ENCODE measurements at regions not wholly inside any gene's neighbourhood (a gene's known extent, or its start where the extent isn't known, plus 50 kb on each side); places are given as distances from the start of the nearest gene placed in this dataset.

DNA sequence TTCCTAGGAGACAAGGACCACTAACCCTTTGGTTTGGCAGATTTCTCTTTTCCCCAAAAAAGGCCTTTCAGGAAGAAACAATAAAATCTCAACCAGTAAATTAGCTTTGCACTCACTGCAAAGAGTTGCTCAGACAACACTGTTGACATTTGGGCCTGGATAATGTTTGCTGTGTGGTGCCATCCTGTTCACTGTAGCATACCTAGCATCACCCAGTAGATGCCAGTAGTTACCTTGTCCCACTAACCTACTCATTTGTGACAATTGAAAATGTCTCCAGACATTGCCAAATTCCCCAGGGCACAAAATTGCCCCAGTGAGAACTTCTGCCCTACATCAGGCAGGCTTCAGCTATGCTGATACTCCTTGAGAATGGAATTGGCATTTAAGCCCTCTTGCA lies 177.0 kb upstream of the ERCC4 start:
- DNase-seq, result no peak

DNA sequence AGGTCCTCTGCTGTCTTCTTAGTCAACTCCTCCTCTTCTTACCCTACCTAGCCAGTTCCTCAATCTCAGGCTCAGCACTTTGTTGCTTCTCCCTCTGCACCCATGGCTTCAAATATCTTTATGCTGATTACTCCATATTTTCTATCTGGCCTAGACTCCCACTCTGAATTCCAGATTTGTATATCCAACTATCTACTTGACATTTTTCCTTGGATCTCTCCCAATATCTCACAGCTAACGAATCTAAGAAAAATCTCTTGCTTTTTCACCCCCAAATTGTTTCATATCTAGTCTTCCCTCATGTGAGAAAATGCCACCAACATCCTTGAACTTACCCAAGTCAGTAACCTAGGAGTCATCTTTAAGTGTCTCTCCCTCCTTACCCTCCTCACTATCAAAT lies 176.4 kb upstream of the ERCC4 start:
- no peak for DNase-seq

DNA sequence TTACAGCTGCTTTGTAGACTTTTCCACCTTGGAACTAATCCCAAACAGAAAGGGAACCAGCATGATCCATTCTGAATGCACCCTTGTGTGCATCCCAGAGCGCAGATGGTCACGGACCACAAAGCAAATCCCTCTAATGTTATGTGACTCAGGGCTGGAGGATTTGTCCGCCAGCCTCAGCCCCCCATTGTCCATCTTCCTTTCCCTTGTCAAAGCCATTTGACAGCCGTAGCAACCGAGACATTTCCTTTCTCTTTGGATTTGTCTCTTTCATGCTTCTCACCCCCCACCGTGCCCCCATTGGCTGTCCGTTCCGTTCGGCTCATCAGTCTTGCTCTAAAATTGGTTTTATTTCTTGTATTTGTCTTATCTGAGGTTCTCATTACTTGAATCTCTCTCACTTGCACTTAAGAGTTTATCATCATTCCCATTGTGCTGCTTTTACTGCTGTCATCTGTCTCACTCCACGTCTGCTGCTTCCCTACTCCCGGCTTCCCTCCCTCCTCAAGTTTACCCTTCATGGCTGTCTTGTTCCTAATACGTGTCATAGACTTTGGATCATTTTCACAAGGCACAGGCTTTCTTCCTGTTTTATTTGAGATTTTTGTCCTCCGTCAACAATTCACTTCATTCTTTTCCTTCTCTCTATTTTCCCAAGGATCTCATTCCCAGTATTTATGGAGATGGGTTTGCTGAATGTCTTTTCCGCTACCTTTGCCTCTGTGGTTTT lies 163.4 kb upstream of the ERCC4 start:
- no peak for DNase-seq

DNA sequence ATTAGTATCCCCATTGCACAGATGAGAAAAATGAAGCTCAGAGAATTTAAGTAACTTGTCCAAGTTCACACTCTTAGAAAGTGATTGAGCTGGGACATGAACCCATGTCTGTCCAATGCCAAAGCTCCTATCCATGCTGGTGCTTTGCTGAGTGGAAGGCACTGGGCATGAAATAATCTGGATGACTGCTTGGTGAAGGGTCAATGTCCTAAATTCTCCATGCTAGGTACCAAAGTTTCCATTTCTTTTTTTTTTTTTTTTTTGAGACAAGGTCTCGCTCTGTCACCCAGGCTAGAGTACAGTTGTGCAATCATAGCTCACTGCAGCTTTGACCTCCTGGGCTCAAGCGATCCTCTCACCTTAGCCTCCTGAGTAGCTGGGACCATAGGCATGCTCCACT lies 153.6 kb upstream of the ERCC4 start:
- no peak for DNase-seq

DNA sequence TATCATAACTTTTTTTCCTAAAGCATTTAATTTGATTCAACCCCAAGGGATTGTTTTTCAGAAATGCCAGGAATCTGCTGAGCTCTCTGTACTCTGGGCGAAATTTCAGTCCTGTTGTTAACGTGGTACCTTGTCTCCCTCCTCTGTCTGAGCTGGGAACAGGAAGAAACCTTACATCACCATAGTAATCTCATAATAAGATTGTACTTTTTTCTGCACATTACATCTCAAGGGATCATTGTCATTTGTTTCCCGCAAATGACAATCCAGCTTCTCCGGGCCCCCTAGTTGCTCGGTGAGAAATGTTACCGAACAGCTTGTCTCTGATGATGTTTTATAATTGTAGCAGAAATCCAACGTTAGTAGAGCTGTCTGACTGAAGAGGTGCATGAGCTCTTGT lies 152.7 kb upstream of the ERCC4 start:
- no peak for DNase-seq

DNA sequence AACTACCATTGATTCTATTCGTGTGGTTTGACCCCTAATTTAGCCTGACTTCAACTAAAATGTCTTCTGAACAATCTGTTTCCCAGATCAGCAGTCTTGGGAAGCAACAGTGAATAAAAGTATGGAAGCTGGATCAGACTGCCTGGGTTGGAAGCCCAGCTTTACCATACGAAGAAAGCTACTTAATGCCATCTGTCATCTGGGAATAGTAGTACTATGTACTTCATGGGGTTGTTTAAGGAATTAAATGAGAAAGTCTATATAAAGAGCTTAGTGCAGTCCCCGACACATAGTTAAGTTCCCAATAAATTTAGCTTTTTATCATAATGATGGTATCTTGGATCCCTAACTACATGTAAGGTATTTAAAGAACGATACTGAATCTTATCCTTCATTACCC lies 151.5 kb upstream of the ERCC4 start:
- no peak for DNase-seq

DNA sequence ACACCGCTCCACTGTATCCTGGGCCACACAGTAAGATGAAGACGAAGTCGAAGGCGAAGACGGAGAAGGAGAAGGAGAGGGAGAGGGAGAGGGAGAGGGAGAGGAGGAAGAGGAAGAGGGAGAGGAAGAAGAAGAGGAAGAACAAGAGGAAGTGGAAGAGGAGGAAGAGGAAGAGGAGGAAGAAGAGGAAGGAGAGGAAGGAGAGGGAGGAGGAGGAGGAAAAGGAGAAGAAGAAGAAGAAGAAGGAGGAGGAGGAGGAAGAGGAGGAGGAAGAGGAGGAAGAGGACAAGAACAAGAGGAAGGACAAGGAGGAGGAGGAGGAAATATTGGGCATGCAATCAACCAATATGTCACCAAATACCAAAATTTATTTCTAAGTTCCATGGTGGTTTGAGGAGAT lies 149.5 kb upstream of the ERCC4 start:
- DNase-seq, result no peak

DNA sequence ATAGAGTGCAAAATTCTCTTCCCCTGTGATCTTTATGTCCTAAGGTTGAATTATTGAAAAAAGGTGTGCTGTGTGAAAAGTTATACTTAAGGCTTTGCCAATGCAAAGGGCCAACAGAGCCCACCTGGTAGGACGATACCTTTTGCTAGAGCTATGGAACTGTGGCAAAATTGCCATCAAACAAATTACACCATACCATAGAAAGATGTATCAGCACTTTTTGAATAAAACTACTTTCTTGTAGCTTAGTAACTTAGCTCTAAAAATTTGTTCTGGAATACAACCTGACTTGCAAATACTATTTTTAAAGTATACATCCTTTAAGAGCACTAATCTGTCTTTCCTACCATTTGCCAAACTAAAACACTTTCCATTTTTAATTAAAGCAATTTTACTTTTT lies 147.2 kb upstream of the ERCC4 start:
- no peak for DNase-seq

DNA sequence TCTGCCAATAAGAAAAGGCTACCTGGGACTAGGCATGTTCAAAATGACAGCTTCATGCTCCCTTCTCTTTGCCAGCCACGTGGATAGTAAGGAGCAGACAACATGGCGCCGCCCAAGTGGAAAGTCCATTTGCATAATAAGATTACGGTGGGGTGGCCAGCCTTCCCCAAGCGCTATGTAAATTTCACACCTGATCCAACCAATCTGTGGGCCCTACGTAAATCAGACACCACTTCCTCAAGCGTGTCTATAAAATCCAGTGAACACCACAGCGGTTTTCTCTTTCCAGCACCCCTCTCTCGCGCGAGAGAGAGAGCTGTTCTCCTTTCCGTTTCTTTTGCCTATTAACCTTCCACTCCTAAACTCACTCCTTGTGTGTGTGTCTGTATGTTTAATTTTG lies 140.3 kb upstream of the ERCC4 start:
- DNase-seq, result no peak

DNA sequence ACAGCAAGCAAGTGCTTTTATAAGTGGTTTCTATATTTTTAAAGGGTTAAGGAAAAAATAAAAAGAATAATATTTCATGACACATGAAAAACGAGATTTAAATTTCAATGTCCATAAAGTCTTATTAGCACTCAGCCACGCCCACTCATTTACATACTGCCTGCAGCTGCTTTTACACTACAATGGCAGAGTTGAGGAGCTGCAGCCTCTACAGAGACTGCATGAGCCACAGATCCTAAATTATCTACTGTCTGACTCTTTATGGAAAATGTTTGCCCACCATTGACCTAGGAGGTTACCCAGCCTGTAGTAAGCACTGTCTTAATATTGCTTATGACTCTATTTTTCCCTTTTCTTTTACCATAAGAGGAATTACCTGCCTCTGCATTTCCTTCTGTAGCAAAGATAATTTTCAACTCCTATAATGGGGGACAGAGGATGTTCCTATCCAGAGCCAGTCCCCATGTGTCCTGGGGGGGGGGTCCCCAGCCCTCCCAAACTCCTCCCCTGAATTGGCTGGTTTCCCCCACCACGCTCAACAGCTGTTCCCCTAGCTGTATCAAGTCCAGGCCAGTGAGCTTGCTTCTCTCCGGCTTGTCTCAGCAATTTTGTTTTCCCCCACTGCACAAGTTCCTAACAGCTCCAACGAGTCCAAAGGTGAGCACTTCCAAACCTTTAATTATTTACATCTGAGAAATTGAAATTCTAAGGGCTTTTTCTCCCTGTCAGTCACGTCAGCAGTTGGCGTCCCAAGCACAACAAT lies 139.4 kb upstream of the ERCC4 start:
- no peak for DNase-seq

DNA sequence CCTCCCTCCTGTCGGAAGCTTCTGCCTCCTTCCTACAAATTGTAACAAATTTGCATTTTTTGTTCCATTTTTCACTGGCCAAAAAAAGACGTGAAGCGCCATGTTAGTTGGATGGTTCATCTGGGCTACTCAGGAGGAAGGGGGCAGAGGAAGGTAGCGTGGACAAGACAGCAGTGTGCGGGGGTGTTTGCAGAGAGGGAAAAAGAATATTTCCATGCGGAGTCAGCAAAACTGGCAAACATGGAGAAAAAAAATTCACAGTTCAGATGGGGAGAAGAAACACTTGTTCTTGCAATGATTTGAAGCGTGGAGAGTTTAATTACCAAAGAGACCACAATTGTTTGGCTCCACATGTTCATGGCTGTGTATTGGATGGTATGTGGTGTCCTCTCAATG lies 138.8 kb upstream of the ERCC4 start:
- no peak for DNase-seq

DNA sequence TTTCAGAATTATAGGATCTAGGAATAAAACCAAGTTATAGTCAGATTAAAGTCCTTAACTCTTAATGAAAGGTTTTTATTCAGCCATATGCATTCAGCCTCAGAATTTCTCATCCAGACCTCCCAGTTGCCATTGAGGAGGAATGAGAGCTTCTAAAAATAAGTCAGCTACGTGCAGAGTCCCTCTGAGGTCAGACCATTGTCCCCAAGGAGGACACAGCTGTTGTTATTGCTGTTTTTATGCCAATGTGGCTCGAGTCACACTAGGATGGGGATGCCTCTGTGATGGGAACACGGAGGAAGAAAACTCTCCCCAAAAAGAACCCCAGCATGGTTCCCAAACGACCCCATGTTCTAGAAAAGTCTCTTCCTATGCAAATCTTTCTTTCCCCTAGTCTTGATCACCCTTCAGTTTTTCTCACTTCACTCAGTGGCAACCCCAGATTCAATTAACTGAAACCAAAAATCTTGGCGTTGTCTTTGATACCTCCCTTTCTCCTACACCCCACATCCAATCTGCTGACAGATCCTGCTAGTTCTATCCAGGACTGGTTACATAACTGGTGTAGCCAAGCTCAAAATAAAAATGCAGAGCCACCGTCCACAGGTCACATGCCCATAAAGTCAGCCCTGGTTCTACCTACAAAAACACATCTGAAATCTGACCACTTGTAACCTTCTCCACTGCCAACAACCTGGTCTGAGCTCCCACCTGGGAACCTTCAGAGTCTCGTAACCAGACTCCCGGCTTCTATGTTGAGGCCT lies 138.2 kb upstream of the ERCC4 start:
- DNase-seq, result no peak

DNA sequence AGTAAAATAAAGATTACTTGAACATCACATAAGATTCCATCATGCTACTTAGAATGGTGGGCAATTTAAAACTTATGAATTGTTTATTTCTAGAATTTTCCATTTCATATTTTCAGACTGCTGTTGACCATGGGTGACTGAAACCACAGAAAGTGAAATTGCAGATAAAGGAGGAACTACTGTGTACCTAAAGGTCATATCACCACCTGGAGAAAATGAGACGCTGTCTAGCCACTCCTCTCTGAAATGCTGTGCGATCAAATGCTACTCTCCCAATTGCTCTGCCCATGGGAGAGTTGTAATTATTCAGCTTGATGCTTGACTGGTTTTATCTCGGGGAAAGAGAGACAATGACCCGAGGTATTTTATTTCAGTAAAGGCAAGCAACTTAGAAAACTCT lies 128.9 kb upstream of the ERCC4 start:
- no peak for DNase-seq

DNA sequence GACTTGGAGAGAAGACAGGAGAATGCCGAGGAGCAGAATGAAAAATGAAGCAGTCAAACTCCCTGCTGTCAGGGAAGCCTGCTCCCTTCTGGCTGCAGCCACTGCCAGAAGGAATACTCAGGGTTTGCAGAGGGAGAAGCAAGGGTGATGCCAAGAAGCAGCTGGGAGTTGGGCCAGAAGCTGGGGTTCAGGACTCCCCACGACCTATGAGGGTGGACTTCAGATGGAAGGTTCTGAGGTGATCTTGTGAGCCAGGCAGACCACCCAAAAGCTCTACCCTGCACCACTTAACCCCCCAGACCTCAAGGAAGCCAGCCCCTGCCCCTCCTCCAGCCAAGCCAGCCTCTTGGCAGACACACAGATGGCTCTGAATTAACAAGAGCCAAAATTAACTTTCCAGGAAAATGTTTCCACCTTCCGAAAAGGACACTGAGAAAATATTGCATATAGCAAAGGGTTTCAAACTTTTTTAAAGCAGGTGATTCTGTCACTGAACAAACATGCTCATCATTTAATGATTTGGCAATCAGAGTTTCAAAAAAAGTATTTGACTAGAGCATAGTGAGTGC lies 126.0 kb upstream of the ERCC4 start:
- DNase-seq, result no peak

DNA sequence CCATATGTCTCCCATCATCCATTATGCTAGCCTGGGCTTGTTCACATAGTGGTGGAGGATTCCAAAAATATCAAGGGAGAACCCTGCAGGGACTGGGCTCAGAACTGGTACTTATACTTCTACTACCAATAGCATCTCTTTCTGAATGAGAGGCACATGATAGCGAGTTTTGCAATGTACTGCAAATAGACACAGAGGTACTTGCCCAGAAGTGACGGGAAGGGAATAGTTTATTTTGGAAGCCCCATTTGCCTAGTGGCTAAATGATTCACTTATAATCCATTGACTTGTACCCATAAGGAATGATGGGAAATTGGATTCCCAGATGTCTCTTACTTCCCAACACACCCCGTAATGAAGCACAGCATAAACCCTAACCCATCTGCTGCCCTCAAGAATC lies 124.8 kb upstream of the ERCC4 start:
- DNase-seq, result no peak

DNA sequence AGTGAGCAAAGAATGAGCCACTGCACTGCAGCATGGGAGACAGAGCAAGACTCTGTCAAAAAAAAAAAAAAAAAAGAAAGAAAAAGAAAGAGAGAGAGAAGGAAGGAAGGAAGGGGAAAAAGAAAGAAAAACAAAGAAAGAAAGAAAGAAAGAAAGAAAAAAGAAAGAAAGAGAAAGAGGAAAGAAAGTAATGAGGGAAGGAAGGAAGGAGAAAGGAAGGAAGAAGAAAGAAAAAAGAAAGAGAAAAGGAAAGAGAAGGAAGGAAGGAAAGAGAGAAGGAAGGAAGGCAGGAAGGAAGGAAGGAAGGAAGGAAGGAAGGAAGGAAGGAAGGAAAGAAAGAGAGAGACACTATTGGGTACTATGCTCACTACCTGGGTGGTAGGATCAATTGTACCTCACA lies 122.2 kb upstream of the ERCC4 start:
- DNase-seq, result no peak

DNA sequence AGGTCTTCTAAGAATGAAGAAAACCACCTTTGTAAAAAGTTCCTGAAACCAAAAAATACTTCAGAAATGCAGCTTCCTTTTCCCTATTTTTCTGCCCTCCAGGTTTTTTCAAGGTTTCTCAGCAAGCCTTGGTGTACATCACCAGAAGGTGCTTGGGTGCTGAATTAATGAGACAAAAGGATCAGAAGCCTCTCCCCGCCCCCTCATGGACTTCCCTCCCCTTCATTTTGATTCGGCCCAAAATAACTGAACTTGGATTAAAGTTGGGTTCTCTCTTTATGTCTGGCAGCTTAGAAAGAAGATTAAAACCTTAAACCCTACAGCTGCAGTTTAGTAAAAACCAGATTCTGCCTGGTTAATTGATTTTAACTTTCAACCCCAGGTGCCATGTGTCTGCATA lies 121.7 kb upstream of the ERCC4 start:
- no peak for DNase-seq

DNA sequence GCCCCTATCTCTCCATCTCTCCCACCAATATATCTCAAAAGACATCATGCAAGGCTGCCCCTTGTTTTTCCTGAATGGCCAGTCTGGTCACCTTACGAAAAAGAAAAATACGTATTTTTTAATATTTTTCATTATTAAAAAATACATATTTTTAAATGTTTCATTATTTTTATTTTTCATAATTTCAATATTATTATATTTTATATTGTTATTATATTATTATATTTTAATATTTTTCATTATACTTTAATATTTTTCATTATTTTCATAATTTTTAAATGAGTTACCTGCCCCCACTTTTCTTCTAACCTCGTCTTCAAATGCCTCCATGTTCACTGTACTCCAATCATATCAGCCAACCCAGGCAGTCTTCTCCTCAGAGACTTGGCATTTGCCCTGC lies 116.0 kb upstream of the ERCC4 start:
- no peak for DNase-seq

DNA sequence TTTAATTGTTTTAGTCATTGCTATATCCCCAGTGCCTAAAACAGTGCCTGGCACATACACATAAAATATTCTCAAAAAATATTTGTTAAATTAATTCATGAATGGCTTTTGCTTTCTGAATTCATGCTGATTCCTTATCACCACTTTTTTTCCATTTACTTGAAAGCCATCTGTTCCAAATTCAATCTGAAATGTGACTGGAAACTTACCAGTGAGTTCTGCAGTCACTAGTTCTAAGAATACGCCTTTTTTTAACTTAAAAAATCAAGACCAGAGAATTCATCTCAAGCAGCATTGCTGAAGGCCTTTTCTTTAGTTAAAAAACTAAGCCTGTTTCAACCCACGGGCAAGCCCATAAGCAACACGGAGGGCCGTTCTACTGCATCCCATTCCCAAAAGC lies 114.0 kb upstream of the ERCC4 start:
- DNase-seq, result no peak

DNA sequence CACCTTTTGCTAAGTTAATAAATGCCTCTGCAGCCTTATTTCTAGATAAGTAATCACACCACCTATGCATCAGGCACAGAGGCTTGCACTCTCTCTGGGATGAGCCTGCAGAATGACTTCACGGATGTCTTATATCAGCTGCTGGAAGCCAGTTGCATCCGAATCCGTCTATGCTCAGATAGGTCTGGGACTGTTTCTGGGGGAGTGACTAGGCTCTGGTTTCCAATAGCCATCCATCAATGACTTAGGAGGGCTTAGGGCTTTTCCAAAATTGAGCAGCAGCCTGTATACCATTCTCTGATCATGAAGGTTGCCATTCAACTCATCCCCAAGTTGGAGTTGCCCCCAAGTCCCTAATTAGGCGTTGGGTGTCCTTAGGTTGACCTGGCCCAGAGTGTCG lies 113.3 kb upstream of the ERCC4 start:
- no peak for DNase-seq

DNA sequence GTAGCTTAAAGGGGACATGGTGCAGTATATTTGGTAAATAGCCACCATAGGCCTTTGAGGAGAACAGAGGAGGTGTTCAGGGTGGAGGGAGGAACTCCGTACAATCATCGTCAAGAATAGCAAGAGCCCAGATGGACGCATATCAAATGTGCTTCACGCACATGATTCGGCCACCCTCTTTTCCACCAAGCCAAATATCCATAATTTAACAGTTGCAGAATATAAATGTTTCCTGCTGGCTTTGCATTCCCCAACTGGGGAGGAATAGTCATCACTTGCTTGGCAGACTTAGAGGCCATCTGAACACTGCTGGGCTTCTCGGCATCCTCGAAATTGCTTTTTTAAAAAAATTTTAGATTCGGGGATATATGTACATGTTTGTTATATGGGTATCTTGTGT lies 111.9 kb upstream of the ERCC4 start:
- no peak for DNase-seq

DNA sequence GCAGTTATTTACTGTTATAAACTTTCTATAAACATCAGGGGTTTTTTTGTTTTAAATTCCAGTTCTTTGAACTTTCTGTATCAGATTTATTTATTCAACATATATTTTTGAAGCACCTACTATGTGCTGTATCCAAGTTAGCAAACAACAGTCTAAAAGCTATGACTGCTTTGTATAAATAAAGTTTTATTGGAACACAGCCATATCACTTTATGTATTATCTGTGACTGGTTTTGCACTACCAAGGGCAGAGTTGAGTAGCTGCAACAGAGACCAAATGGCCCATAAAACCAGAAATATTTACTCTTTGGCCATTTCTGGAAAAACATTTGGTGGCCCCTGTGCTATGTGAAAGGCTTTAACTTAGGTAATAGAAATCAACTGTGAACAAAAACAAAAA lies 110.2 kb upstream of the ERCC4 start:
- no peak for DNase-seq

DNA sequence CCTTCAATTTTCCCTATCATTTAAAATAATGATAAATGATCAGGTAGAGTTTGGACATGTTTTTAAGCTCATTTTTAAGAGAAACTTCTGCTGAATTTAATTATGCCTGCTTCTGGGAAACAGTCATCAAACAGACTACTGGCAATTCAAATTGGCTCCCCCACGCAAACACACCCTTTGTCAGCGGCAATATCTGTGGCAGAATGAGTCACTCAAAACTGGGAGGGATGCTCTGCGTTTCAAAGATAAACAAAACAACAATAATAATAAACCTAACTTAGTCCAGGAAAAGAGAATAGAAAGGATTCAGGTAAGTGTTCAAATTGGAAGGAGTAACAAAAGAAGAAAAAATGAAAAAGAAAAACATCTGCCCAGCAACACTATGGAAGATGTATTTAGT lies 108.1 kb upstream of the ERCC4 start:
- no peak for DNase-seq

DNA sequence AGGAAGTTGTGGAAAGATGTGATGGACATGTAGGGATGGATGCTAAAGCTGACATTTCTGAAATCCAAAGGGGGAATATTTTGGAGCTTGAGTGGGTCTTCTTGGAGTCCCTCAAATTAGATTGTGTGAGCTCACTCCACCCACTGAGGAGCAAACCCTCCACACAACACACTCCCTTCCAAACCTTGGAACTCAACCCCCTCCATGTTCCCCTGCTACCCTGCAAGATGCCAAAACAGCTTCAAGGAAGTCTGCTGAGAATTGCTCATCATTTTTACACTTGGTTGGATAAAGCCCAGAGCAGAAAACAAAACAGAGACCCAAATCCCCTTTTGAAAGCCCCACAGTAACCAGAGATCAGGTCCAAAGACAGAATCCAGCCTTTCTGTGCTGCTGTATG lies 103.3 kb upstream of the ERCC4 start:
- DNase-seq, result no peak

All from fibroblast of skin of scalp (primary cell).